HT-29 (cell line): ENCODE measurements at regions not wholly inside any gene's neighbourhood (a gene's known extent, or its start where the extent isn't known, plus 50 kb on each side); places are given as distances from the start of the nearest gene placed in this dataset.
"Not testable (repeated sequence)": the region's sequence is repeated elsewhere in the genome, so short reads cannot be mapped to it uniquely, and the experiment has no call there.

Experiments
- DNase-seq: peaks from one replicate; pipeline ENCODE4 v3.0.0-alpha.2; 2015; ENCODE audit warnings: low spot score

DNA sequence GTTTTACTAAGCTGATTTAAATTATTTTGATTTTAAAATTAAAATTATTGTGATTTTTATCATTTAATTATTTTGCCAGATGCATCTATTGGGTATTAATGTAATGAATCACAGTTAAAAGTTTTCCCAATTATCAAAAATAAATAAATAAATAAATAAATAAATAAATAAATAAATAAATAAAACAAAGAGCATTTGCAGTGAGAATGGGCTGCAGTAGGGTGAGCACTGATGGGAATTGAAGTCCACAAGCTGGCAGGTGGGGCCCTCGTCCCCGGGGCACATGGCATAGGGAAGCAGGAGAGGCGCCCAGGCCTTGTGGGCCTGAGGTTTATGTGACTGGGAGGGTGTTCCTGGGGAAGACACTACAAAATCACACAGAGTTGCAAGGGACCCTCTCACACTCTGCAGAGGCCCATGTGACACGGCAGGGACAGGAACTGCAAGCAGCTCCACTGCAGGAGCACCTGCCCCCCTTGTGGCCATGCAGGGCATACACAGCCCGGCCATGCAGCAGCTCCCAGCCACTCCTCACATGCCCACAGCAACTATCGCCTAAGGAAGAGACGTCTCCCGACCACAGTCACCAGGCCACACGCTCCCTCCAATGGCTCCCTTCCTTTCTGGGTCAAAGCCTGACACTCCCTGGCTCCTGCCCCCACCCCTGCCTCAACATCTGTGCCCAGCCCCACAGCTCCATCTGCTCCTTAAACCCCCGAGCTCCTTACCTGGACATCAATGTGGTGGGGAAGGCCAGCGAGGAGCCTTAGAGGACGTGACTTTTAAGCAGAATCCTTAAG is 256.3 kb upstream of the SFSWAP start:
- DNase-seq, result peak; percentile 54

DNA sequence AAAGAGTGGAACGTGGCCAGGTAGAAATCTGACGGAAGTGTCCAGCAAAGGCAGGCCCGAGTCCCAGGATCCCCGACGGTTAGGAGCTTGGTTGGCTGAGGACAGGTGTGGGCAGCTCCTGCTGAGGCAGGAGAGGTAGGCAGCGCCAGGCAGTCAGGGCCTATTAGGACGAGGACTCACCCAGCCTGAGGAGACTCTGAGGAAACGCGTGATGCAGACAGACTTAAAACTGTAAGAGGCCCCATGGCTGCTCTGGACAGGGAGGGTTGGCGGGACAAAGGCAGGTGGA is 255.7 kb upstream of the SFSWAP start:
- no peak for DNase-seq

DNA sequence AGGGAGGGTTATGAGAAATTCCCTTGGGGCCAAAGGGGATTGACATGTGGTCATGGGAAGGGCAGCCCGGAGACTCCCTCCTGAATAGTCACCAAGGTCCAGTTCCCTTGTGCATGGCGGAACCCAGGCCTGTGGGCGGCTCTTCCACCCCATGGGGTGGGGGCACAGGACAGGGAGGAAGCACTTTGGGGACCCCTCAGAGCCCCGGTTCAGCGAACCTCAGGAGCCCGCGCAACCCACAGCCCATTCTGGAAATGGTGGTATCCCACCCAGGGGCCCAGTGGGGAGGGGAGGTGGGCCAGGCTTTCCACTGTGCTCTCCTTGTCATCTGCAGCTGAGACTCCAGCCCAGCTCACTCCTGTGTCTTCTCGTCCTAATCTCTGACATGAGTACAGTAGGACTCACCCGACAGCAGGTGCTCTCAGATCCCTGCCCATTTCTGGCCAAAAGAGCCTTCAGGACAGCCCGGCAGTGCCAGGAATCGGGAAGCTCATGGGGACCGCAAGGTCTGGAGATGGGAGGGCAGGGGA is 255.2 kb upstream of the SFSWAP start:
- DNase-seq, result no peak

DNA sequence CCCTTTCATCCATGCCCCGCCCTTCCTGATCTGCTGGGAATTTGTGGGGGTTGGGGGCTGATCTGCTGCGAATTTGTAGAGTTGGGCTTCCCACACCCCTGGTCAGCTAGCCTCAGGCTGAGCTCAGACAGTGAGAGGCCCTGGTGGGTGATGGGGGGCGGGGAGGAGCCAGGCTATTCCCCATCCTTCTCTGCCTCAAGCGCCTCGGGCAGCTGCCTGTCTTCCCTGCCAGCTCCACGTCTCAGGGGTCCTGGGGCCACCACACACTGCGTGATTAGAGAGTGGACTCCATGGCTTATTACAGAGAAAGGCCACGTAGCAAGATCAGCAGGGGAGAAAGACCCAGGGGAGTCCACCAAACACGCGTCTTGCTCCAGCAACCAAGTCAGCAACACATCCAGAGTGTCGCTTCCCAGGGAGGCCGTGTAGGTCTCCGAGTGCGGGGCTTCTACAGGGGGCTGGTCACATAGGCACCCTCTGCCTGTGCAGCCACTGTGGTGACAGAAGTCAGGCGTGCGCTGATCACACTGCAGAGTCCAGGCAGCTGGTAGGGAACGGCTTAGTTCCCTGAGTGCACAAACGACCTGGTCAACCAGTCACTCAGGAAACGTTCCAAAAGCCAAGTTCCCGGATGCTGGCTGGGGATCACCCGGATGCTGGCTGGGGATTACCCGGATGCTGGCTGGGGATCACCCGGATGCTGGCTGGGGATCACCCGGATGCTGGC is 254.4 kb upstream of the SFSWAP start:
- DNase-seq, result no peak

DNA sequence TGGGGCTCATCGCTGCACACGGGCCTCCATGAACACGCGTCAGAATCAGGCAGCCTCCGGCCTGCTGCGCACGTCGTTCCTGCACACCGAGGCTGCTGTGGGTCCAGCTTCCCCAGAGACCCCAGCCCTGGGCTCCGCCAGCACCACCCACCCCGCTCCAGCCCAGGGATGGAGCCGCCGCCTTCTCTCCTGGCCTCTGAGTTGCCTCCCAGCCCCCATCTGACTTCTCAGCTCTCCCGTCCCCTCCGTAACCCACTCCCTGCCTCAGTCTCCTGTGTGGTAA is 253.9 kb upstream of the SFSWAP start:
- DNase-seq, result no peak

DNA sequence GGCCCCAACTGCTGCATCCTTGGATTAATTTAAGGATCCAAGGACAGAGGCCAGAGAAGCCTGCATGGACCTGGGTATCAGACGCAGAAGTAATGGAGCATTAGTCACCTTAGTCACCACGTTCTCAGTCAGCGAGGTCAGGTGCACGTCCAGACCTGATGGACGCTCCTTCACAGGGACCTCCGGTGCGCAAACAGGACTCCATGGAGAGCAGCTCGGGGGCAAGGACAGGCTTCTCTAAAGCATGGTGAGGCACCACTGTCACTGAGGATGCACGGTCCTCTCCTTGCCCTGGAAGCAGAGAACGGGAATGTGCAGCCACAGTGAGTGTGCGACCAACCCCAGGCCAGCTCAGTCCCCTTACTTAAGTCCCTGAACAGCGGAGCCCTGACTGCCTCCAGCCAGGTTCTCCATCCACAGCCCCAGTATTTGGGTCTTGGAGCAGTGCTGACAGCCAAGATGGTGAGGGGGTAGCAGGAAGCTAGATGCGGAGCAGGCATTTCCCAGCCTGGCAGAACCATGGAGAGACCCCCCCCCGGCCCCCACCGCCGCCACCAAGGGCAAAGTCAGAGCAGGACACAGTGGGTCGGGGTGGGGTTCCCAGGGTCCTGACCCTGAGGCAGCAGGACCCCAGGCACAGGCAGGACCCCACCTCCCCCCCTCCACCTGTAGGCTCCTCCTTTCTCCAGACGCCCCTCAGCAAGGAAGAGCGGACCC is 253.4 kb upstream of the SFSWAP start:
- DNase-seq, result no peak

DNA sequence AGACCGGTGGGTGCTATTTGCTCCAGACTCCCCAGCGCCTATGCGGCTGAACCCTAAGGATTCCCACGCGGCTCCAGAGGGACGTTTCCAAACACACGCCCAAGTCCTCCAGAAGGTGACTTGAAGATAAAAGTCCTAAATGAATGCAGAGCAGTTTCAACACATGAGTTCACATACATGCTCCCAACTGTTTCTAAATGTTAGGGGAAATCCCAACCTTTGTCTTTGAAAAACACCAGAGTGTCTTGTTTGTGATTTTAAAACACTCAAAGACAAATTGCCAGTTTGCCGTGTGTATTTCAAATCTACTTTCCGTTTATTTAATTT is 252.9 kb upstream of the SFSWAP start:
- DNase-seq, result no peak

DNA sequence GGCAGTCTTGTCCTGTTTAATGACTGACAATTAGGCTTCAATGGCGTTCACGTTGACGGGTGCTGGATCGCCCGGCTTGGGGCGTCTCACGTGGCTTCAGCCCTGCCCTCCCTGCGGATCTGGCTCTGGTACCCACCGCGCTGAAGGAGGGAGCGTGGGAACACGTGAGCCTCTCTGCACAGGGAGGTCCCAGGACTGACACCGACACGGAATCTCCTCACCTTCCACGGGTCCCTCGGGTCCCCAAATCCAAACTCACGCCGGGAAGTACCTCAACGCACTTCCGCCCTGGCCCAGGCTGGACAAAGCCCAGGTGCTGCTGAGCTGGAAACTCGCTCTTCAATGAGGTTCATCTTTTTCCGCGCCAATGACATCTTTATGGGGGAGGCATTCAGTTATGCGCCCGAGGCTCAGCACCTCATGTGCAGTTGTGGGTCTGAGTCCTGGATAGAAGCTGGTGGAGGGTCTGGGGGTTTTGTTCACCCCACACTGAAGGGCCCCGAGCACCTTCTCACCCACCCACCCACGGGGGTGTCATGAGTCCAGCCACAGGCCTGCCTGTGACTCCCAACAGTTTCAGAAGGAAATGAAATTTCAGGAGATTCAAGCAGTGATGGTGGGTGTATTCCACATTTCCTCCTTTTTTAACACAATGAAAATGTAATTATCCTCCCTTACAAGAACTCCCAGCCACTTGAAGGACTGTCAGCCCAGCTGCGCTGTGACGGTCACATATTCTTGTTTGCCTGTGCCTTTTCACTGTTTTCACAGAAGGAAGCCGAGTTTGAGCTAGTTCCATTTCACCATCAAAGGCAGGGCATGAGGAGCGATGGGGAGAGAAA is 251.7 kb upstream of the SFSWAP start:
- DNase-seq, result no peak

DNA sequence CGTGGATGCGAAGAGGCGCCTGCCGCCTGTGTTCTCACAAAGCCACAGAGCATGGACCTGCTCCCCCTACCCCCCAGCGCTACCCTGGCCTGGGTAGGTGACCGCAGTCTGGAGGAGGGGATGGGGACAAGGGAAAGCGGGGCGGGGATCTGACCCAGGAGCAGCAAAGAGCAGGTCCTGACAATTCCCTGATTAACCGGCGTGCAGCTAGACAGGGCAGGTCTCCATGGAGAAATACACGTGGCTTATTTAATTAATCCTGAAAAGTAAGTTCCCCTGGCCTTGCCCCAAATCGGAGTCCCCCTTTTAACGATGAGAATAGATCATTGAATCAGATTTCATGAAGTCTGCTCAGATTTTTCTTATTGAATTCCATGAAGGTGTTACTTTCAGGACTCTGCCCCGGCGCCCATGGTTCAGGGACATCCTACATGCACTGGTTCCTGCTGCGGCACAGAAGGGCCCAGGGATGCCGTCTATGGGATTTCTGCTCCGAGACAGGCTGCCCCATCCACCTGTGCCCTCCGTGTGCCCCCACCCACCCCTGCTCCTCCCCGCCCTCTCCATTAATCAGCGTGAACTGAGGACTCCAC is 251.0 kb upstream of the SFSWAP start:
- DNase-seq, result no peak

DNA sequence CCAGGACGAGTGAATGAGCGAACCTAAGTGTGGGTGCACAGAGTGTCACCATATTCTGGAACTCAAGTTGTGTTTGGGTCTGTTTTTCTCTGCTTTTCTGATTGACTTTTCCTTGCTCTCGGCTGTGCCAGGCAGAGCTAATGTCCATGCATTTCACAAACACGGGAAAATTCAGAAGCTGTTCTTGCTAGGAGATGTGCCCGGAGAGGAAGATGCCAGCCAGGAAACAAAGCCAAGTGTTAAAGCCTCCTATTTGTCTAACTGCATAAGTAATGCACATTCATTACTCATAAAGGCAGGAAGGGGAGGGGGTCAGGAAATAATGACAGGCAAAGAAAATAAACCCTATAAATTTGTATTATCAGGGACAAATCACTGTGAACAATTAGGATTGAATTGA is 250.4 kb upstream of the SFSWAP start:
- DNase-seq, result no peak

DNA sequence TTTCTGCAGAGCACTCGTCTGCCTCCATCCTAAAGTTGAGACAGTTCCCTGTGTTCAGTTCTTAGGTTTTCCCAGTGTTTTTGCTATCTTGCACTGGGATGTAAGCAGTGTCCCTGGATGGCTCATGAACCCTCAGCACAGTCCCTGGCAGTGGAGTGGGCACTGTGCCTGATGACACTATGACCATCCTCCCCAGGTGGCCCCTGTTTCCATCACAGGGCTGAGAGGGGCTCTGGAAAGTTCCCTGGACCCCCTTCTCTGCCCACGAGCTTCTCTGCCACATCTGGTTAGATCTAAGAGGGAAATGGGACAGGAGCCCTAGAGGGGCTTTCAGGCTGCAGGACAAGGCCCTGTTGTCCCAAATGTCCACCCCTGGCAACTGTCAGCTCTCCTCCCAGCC is 249.8 kb upstream of the SFSWAP start:
- no peak for DNase-seq

DNA sequence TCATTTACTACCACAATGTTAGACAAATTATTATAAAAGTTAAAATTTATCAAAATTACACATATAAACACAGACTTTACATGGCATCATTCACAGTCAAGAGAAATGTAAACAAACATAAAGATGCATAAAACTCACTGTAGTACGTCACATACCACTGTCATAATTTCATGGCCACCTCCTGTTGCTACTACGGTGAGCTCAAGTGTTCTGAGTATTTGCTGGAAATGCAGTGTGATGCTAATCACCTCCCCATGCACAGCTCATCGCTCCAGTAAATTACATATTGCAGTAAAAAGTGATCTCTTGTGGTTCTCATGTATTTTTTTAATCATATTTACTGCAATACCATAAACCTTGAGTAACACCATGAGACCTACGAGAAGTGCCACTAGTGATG is 247.7 kb upstream of the SFSWAP start:
- no peak for DNase-seq

DNA sequence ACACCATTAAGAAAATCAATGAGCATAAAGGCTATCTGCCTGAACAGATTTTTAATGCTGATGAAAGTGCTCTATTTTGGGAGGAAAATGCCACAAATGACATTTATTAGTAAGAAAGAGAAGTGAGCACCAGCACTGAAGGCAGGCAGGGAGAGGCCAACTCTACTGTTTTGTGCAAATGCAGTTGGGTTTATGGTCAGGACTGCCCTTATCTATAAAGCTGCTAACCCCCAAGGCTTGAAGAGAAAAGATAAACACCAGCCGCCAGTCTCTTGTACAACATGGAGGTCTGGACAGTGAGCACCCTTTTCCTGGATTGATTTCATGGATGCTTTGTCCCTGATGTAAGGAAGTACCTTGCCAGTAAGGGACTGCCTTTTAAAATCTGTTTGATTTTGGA is 246.8 kb upstream of the SFSWAP start:
- no peak for DNase-seq

DNA sequence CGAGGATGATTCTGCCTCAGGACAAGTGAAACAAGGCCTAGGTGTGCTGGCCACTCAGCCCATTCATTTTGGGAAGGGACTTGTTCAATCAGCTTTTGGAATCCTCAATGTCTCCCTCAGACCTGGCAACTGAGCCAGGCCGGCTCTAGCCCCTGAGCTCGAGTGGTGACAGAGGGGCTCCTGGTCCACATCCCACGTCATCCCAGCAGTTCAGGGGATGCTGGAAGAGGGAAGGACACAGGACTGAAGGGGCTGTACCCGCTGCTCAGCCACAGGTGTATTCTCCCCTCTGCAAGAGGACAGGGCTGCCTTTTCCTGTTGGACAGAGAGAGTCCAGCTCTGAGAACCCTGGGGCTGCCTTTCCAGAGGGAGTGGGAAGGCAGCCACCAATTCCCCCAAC is 244.6 kb upstream of the SFSWAP start:
- DNase-seq, result no peak

DNA sequence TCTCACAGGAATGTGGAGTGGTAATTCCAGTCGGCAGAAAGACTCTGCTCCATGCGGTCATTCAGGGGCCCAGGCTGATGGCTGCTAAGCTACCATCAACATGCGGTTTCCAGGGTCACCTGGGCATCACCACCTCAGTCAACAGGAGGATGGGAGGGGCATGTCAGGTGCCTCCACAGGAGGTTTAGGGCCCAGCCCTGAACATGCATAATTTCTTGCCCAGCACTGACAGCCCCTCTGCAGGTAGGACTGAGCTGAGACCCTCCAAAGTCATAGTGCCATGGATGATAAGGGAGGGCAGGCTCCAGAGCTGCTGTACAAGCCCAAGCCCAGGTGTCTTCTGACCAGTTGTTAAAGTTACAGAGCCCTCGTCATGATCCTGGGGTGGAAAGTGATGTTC is 244.0 kb upstream of the SFSWAP start:
- no peak for DNase-seq

DNA sequence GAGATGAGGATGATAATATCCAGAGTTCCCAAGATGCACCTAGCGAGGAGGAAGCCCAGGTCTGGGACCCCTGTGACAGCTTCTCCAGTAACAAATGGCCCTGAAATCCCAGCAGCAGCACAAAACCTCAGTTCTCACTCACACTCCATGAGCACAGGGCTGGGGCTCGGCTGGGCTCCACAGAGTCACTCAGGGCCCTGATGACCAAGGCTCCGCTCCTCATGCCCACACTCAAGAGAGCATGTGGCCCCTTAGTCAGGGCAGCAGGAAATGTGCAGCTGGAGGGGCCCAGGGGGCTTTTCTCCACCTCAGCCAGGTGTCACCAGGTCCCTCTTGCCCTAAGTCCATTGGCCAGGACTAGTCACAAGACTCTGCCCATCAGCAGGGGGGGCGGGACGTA is 242.7 kb upstream of the SFSWAP start:
- DNase-seq, result no peak

DNA sequence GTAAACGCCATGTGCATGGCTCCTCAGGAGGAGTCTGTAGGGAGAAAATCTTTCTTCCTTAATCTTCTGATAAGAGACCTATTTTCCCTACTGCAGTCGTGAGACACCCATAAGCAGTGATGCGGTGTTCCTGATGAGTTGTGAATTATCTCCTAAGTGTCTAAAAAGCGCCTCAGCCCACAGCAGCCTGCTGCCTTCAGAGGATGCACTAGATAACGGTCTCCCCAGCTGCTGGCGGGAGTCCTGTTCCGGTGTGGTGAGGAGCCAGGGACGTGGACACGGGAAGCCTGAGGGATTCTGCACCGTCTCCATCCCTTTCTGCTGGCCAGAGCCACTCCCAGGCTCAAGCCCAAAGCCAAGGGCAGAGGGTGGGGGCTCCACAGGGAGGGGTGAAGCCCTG is 240.9 kb upstream of the SFSWAP start:
- not testable (repeated sequence) for DNase-seq

DNA sequence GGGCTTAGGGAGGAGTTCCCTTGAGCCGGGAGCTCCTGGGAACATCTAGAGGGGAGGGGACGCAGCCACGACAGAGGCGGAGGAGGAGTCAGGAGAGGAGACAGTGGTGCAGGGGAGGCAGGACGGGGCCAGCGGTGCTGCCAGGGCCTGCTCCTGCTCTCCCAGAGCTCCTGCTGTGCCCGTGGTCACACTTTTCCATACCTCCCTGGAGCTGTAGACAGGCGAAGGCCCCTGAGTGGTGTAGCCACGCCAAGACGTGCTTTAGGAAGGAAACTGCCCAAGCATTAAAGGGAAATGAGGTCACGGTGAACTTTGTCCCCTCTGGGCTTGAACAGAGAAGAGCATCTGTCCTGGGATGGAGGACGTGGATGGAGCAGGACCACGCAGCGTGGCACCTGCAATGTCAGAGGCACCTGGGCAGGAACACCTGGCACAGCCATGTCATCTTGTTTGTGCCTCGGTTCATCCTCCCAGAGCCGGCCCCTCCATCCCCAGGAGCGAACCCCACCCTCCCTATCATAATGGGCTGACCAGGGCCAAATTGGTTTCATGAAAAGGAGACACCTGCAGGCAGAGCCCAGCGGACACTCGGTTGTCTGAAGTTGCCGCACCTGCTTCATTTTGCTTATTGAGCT is 239.5 kb upstream of the SFSWAP start:
- no peak for DNase-seq

DNA sequence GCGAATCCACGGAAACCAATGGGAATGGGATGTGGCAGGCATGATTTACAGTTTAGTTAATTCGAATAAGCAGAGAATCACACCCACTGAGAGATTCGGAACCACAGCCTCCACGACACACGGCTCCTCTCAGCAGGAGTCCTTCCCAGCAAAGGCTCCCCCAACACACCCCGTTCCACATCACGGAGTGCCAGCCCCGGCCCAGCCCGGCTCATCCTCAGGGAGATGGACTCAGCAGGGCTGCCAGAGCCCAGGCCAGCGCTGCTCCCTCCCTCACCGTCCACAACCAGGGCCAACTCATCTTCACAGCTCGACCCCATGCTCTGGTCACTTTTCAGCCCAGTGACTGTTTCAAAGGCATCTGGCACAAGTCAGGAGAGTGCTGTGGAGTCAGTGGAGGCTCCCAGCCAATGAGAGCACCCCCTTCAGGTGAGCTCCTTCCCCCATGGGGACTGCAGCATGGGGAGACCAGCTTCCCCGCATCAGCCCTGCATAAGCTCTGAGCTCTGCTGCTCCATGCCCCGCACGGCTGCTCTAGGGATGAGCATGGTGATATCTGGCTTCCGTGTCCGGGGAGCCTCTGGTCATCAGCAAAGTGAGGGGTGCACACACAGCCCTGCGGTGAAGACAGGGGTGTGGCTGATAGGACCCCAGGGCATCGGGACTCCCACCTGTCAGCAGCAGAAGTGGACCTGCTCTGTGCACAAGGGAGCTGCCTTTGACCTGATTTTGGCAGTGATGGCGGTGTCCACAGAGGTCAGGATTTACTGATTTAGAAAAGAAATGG is 238.8 kb upstream of the SFSWAP start:
- DNase-seq, result no peak

DNA sequence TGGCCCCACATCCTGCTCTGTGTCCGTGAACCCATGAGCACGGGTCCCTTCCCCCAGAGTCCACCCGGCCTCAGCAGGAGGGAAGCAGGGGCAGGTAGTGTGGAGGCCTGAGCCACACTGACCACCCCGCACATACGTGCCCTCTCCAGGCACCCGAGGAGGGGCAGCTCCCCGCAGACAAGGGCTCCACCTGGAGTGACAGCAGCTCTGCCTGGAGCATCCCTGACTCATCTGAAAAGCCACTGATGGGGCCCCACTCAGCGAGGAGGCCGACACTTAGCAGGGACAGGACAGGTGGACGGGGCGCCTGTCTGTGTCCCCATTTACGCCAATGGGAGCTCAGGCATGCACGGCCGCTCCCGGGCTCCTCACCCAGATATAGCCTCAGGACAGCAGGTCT is 237.6 kb upstream of the SFSWAP start:
- DNase-seq, result no peak
